Endothelial cell of umbilical vein (primary cell): ENCODE measurements at regions not wholly inside any gene's neighbourhood (a gene's known extent, or its start where the extent isn't known, plus 50 kb on each side); places are given as distances from the start of the nearest gene placed in this dataset.

Source experiments
- BruUV-seq: library from RNA; stranded (reverse); fragments of 400-500 nt; replicated peaks from 2 replicates; lab custom pipeline; 2021; lab: Mats Ljungman, UMichigan
- CTCF ChIA-PET: fragments of 300-600, 350-600 bp; sonication (Branson Sonifier 250); formaldehyde crosslinking; loops from one replicate; lab custom pipeline; 2021; ENCODE audit warnings: antibody characterized with exemption, inconsistent platforms; lab: Charles Lee
- POLR2A ChIA-PET: fragments of 300-600, 350-600 bp; sonication (Branson Sonifier 250); formaldehyde crosslinking; loops from one replicate; lab custom pipeline; 2021; ENCODE audit warnings: antibody characterized with exemption, inconsistent platforms; lab: Charles Lee
- DNase-seq: peaks from one replicate; pipeline ENCODE4 v3.0.0-alpha.2; 2011; ENCODE audit warnings: low read depth, low spot score
- FAIRE-seq: peaks from 2 replicates; lab custom pipeline; 2011; peaks lifted over from hg19 to GRCh38; lab: Jason Lieb, UNC
- H2AFZ ChIP-seq: 2 replicates; pipeline ENCODE4 v1.6.0; 2012; ENCODE audit warnings: low read depth, low read length, control low read depth, inconsistent platforms
- H3K27ac ChIP-seq: 2 replicates; pipeline ENCODE4 v1.5.1; 2011; ENCODE audit warnings: low read depth, mild to moderate bottlenecking, control low read depth, low read length, moderate library complexity; ENCODE audit not compliant: insufficient read depth
- H3K27me3 ChIP-seq, 2 experiments: 2 replicates each; pipeline versions ENCODE4 v1.6.0 to v1.6.1; 2011; ENCODE audit warnings: low read length in 2 of 2, mixed read lengths in 1 of 2; ENCODE audit not compliant: control insufficient read depth in 2 of 2, insufficient read depth in 2 of 2
- H3K36me3 ChIP-seq, 2 experiments: 2 replicates in 1 of 2; 3 replicates in 1 of 2; pipeline ENCODE4 v1.5.1; 2011; ENCODE audit warnings: low read length in 2 of 2, mild to moderate bottlenecking in 1 of 2, moderate library complexity in 1 of 2; ENCODE audit not compliant: control insufficient read depth in 2 of 2, insufficient read depth in 2 of 2; ENCODE audit errors: extremely low read depth in 1 of 2
- H3K4me1 ChIP-seq: 3 replicates; pipeline ENCODE4 v1.5.1; 2011; ENCODE audit warnings: mild to moderate bottlenecking, low read length; ENCODE audit not compliant: control insufficient read depth, insufficient read depth; ENCODE audit errors: extremely low read depth
- H3K4me2 ChIP-seq: 2 replicates; pipeline ENCODE4 v1.6.1; 2011; ENCODE audit warnings: low read length, control low read depth, mixed read lengths; ENCODE audit not compliant: insufficient read depth
- H3K4me3 ChIP-seq, 3 experiments: fragments of 200-600 bp in 1 of 3; sonication (generic), shearing (Covaris generic) in 1 of 3; replicated peaks in 1 of 3; 2 replicates each; pipeline ENCODE4 v1.5.1; 2011 to 2016; ENCODE audit warnings: control low read depth in 3 of 3, low read length in 3 of 3, mild to moderate bottlenecking in 2 of 3, inconsistent platforms in 1 of 3, low read depth in 1 of 3, moderate library complexity in 1 of 3; ENCODE audit not compliant: insufficient read depth in 1 of 3
- H3K79me2 ChIP-seq: 2 replicates; pipeline ENCODE4 v1.6.0; 2012; ENCODE audit warnings: low read length, inconsistent platforms; ENCODE audit not compliant: control insufficient read depth, insufficient read depth
- H3K9ac ChIP-seq: replicated peaks from 2 replicates; pipeline ENCODE3; 2011; ENCODE audit warnings: low read length, control low read depth; ENCODE audit not compliant: insufficient read depth; ENCODE audit errors: extremely low read depth
- H3K9me1 ChIP-seq: replicated peaks from 3 replicates; pipeline ENCODE4 v1.6.0; 2011; ENCODE audit warnings: mild to moderate bottlenecking, low read length; ENCODE audit not compliant: control insufficient read depth, insufficient read depth; ENCODE audit errors: extremely low read depth
- H3K9me3 ChIP-seq: replicated peaks from 2 replicates; pipeline ENCODE4 v1.5.1; 2012; ENCODE audit warnings: low read length, inconsistent platforms; ENCODE audit not compliant: control insufficient read depth, insufficient read depth
- H4K20me1 ChIP-seq: replicated peaks from 2 replicates; pipeline ENCODE3; 2011; ENCODE audit warnings: mild to moderate bottlenecking, low read length; ENCODE audit not compliant: control insufficient read depth, insufficient read depth; ENCODE audit errors: extremely low read depth
- CTCF ChIP-seq, 2 donors: IDR thresholded peaks; 1 replicate in 1 of 2; 2 replicates in 1 of 2; pipeline ENCODE4 v1.5.1; 2011; ENCODE audit warnings: low read length in 2 of 2, mild to moderate bottlenecking in 2 of 2, moderate library complexity in 2 of 2, control low read depth in 1 of 2, inconsistent platforms in 1 of 2, low read depth in 1 of 2; ENCODE audit not compliant: insufficient read depth in 1 of 2; ENCODE audit errors: extremely low read depth in 1 of 2
- EZH2 ChIP-seq: IDR thresholded peaks from 2 replicates; pipeline ENCODE4 v1.6.1; 2012; ENCODE audit warnings: borderline replicate concordance, low read depth, mild to moderate bottlenecking, moderate library complexity, low read length, inconsistent platforms; ENCODE audit not compliant: severe bottlenecking
- FOS ChIP-seq: IDR thresholded peaks from 2 replicates; pipeline ENCODE4 v1.6.1; 2011; ENCODE audit warnings: mild to moderate bottlenecking, low read length, moderate library complexity, borderline replicate concordance; ENCODE audit not compliant: insufficient read depth
- GATA2 ChIP-seq: IDR thresholded peaks from 2 replicates; pipeline ENCODE4 v1.7.0; 2011; ENCODE audit warnings: low read depth, mild to moderate bottlenecking, moderate library complexity, mixed read lengths, low read length; ENCODE audit not compliant: insufficient read length, insufficient read depth
- JUN ChIP-seq: IDR thresholded peaks from 2 replicates; pipeline ENCODE4 v1.6.1; 2011; ENCODE audit warnings: borderline replicate concordance, low read depth; ENCODE audit not compliant: insufficient read length, insufficient read depth
- MAX ChIP-seq: IDR thresholded peaks from 2 replicates; pipeline ENCODE4 v1.6.1; 2011; ENCODE audit not compliant: insufficient read depth, insufficient read length
- MYC ChIP-seq: IDR thresholded peaks from one replicate; pipeline ENCODE4 v1.6.1; 2011; ENCODE audit warnings: mild to moderate bottlenecking, low read depth, low read length
- POLR2A ChIP-seq: IDR thresholded peaks from 2 replicates; pipeline ENCODE4 v1.6.1; 2012; ENCODE audit warnings: low read depth, mild to moderate bottlenecking, control low read depth, low read length
- POLR2AphosphoS5 ChIP-seq: IDR thresholded peaks from 2 replicates; pipeline ENCODE4 v1.6.1; 2012; ENCODE audit warnings: low read depth, mild to moderate bottlenecking, control low read depth, low read length, moderate library complexity; ENCODE audit not compliant: insufficient read depth
- dilution Hi-C: fragments of 300-500 bp; cut with MboI; formaldehyde crosslinking; loops from one replicate; pipeline ENCODE4 v1.15.0; 2019; ENCODE audit warnings: low sequenced_read_pairs; ENCODE audit not compliant: extremely low pct_ligation_motif_present
- intact Hi-C: fragments of 100-400 bp; cut with micrococcal nuclease; formaldehyde crosslinking; loops from one replicate; pipeline ENCODE4 v1.10.0; 2022

- Histone ChIP-seq H3K9me3 (no peaks in the 10 kb centered on the region), H3K4me3 (no peak overlapping the region), H3K4me1 (peaks cover 10% of the 10 kb centered on the region), H3K79me2 (no peaks in the 10 kb centered on the region), H3K36me3 (no peaks in the 10 kb centered on the region), H3K9me1 (no peaks in the 10 kb centered on the region), H4K20me1 (no peaks in the 10 kb centered on the region), H3K27ac (no peak overlapping the region), H3K9ac (no peak overlapping the region), H3K27me3 (no peaks in the 10 kb centered on the region), H3K4me2 (no peak overlapping the region), H2AFZ (no peak overlapping the region)
- TF ChIP-seq JUN (no peak), MYC (no peak), MAX (no peak), FOS (no peak), POLR2AphosphoS5 (no peak), POLR2A (no peak), GATA2 (no peak), EZH2 (no peak), CTCF (IDR thresholded peaks at IDR 0.05; ENCODE audit: extremely low read depth in 1 of 2, insufficient read depth in 1 of 2, low read depth in 1 of 2, low read length in 2 of 2) (no peak)
- ChIA-PET CTCF (interaction anchor here (0.8 kb wide), 1 partner anchor 226 kb away, joined by 3 read pairs; no protein-coding TSS in a partner anchor), POLR2A (no interaction called here)
- dilution Hi-C loops (no loop called here), intact Hi-C loops (loop anchor here (5.0 kb wide), 1 partner anchor 125 kb away; no protein-coding TSS in a partner anchor)
- no TSS peak for BruUV-seq
- FAIRE-seq (no peak), DNase-seq (no peak)
These were observed 160.2 kb upstream of the KCTD3 start for GRCh38 chr1:215406927-215407326.
